ENCODE measurements at regions not wholly inside any gene's neighbourhood (a gene's known extent, or its start where the extent isn't known, plus 50 kb on each side); places are given as distances from the start of the nearest gene placed in this dataset.

- H3K27me3 Mint-ChIP-seq, result peaks cover 23% of the 10 kb centered on the region
- no peaks in the 10 kb centered on the region for H3K4me1 Mint-ChIP-seq (ENCODE audit: unreplicated experiment)
- no peak overlapping the region for H3K27ac Mint-ChIP-seq
- DNase-seq (ENCODE audit: extremely low spot score, unreplicated experiment), result peak; percentile 49
- H3K4me3 Mint-ChIP-seq, result no peak overlapping the region
- H3K36me3 Mint-ChIP-seq, result no peaks in the 10 kb centered on the region
- no peaks in the 10 kb centered on the region for H3K9me3 Mint-ChIP-seq
- TF ChIP-seq CTCF (conservative IDR thresholded peaks at IDR 0.05), result no peak
Measured at GRCh38 chr6:169966312-169967181, 215.1 kb downstream of the ERMARD start.

- peak; percentile 52 for DNase-seq (ENCODE audit: extremely low spot score, unreplicated experiment)
- no peak for TF ChIP-seq CTCF (conservative IDR thresholded peaks at IDR 0.05)
- H3K4me1 Mint-ChIP-seq (ENCODE audit: unreplicated experiment), result no peaks in the 10 kb centered on the region
- no peaks in the 10 kb centered on the region for H3K9me3 Mint-ChIP-seq
- no peak overlapping the region for H3K27ac Mint-ChIP-seq
- no peak overlapping the region for H3K4me3 Mint-ChIP-seq
- H3K36me3 Mint-ChIP-seq, result no peaks in the 10 kb centered on the region
- H3K27me3 Mint-ChIP-seq, result peaks cover 29% of the 10 kb centered on the region
Measured at GRCh38 chr6:169965657-169966311, 214.4 kb downstream of the ERMARD start.

GRCh38 chr6:169965239-169965638, 213.8 kb downstream of the ERMARD start:
- Mint-ChIP-seq H3K4me1 (ENCODE audit: unreplicated experiment) (no peaks in the 10 kb centered on the region), H3K27me3 (peaks cover 30% of the 10 kb centered on the region), H3K36me3 (no peaks in the 10 kb centered on the region), H3K9me3 (no peaks in the 10 kb centered on the region), H3K4me3 (no peak overlapping the region), H3K27ac (no peak overlapping the region)
- no peak for DNase-seq (ENCODE audit: extremely low spot score, unreplicated experiment)
- no peak for TF ChIP-seq CTCF (conservative IDR thresholded peaks at IDR 0.05)

GRCh38 chr6:169964486-169965180, 213.2 kb downstream of the ERMARD start:
- no peaks in the 10 kb centered on the region for H3K36me3 Mint-ChIP-seq
- no peak overlapping the region for H3K27ac Mint-ChIP-seq
- no peak for DNase-seq (ENCODE audit: extremely low spot score, unreplicated experiment)
- peaks cover 30% of the 10 kb centered on the region for H3K27me3 Mint-ChIP-seq
- H3K4me3 Mint-ChIP-seq, result no peak overlapping the region
- no peak for TF ChIP-seq CTCF (conservative IDR thresholded peaks at IDR 0.05)
- no peaks in the 10 kb centered on the region for H3K9me3 Mint-ChIP-seq
- H3K4me1 Mint-ChIP-seq (ENCODE audit: unreplicated experiment), result peaks cover under 1% of the 10 kb centered on the region

- TF ChIP-seq CTCF (conservative IDR thresholded peaks at IDR 0.05), result no peak
- peaks cover 5% of the 10 kb centered on the region for H3K4me1 Mint-ChIP-seq (ENCODE audit: unreplicated experiment)
- no peak overlapping the region for H3K4me3 Mint-ChIP-seq
- no peaks in the 10 kb centered on the region for H3K36me3 Mint-ChIP-seq
- peak; percentile 49 for DNase-seq (ENCODE audit: extremely low spot score, unreplicated experiment)
- H3K9me3 Mint-ChIP-seq, result no peaks in the 10 kb centered on the region
- peaks cover 30% of the 10 kb centered on the region for H3K27me3 Mint-ChIP-seq
- H3K27ac Mint-ChIP-seq, result no peak overlapping the region
Measured at GRCh38 chr6:169963581-169964297, 212.3 kb downstream of the ERMARD start.

All from type B pancreatic cell (in vitro differentiated cells).